Endothelial cell of umbilical vein (primary cell): ENCODE measurements at regions not wholly inside any gene's neighbourhood (a gene's known extent, or its start where the extent isn't known, plus 50 kb on each side); places are given as distances from the start of the nearest gene placed in this dataset.

ENCODE experiments used
- BruUV-seq: library from RNA; stranded (reverse); fragments of 400-500 nt; replicated peaks from 2 replicates; lab custom pipeline; 2021; lab: Mats Ljungman, UMichigan
- CTCF ChIA-PET: fragments of 300-600, 350-600 bp; sonication (Branson Sonifier 250); formaldehyde crosslinking; loops from one replicate; lab custom pipeline; 2021; ENCODE audit warnings: antibody characterized with exemption, inconsistent platforms; lab: Charles Lee
- POLR2A ChIA-PET: fragments of 300-600, 350-600 bp; sonication (Branson Sonifier 250); formaldehyde crosslinking; loops from one replicate; lab custom pipeline; 2021; ENCODE audit warnings: antibody characterized with exemption, inconsistent platforms; lab: Charles Lee
- DNase-seq: peaks from one replicate; pipeline ENCODE4 v3.0.0-alpha.2; 2011; ENCODE audit warnings: low read depth, low spot score
- FAIRE-seq: peaks from 2 replicates; lab custom pipeline; 2011; peaks lifted over from hg19 to GRCh38; lab: Jason Lieb, UNC
- H2AFZ ChIP-seq: 2 replicates; pipeline ENCODE4 v1.6.0; 2012; ENCODE audit warnings: low read depth, low read length, control low read depth, inconsistent platforms
- H3K27ac ChIP-seq: 2 replicates; pipeline ENCODE4 v1.5.1; 2011; ENCODE audit warnings: low read depth, mild to moderate bottlenecking, control low read depth, low read length, moderate library complexity; ENCODE audit not compliant: insufficient read depth
- H3K27me3 ChIP-seq, 2 experiments: 2 replicates each; pipeline versions ENCODE4 v1.6.0 to v1.6.1; 2011; ENCODE audit warnings: low read length in 2 of 2, mixed read lengths in 1 of 2; ENCODE audit not compliant: control insufficient read depth in 2 of 2, insufficient read depth in 2 of 2
- H3K36me3 ChIP-seq, 2 experiments: 2 replicates in 1 of 2; 3 replicates in 1 of 2; pipeline ENCODE4 v1.5.1; 2011; ENCODE audit warnings: low read length in 2 of 2, mild to moderate bottlenecking in 1 of 2, moderate library complexity in 1 of 2; ENCODE audit not compliant: control insufficient read depth in 2 of 2, insufficient read depth in 2 of 2; ENCODE audit errors: extremely low read depth in 1 of 2
- H3K4me1 ChIP-seq: 3 replicates; pipeline ENCODE4 v1.5.1; 2011; ENCODE audit warnings: mild to moderate bottlenecking, low read length; ENCODE audit not compliant: control insufficient read depth, insufficient read depth; ENCODE audit errors: extremely low read depth
- H3K4me2 ChIP-seq: 2 replicates; pipeline ENCODE4 v1.6.1; 2011; ENCODE audit warnings: low read length, control low read depth, mixed read lengths; ENCODE audit not compliant: insufficient read depth
- H3K4me3 ChIP-seq, 3 experiments: fragments of 200-600 bp in 1 of 3; sonication (generic), shearing (Covaris generic) in 1 of 3; replicated peaks in 1 of 3; 2 replicates each; pipeline ENCODE4 v1.5.1; 2011 to 2016; ENCODE audit warnings: control low read depth in 3 of 3, low read length in 3 of 3, mild to moderate bottlenecking in 2 of 3, inconsistent platforms in 1 of 3, low read depth in 1 of 3, moderate library complexity in 1 of 3; ENCODE audit not compliant: insufficient read depth in 1 of 3
- H3K79me2 ChIP-seq: 2 replicates; pipeline ENCODE4 v1.6.0; 2012; ENCODE audit warnings: low read length, inconsistent platforms; ENCODE audit not compliant: control insufficient read depth, insufficient read depth
- H3K9ac ChIP-seq: replicated peaks from 2 replicates; pipeline ENCODE3; 2011; ENCODE audit warnings: low read length, control low read depth; ENCODE audit not compliant: insufficient read depth; ENCODE audit errors: extremely low read depth
- H3K9me1 ChIP-seq: replicated peaks from 3 replicates; pipeline ENCODE4 v1.6.0; 2011; ENCODE audit warnings: mild to moderate bottlenecking, low read length; ENCODE audit not compliant: control insufficient read depth, insufficient read depth; ENCODE audit errors: extremely low read depth
- H3K9me3 ChIP-seq: replicated peaks from 2 replicates; pipeline ENCODE4 v1.5.1; 2012; ENCODE audit warnings: low read length, inconsistent platforms; ENCODE audit not compliant: control insufficient read depth, insufficient read depth
- H4K20me1 ChIP-seq: replicated peaks from 2 replicates; pipeline ENCODE3; 2011; ENCODE audit warnings: mild to moderate bottlenecking, low read length; ENCODE audit not compliant: control insufficient read depth, insufficient read depth; ENCODE audit errors: extremely low read depth
- CTCF ChIP-seq, 2 donors: IDR thresholded peaks; 1 replicate in 1 of 2; 2 replicates in 1 of 2; pipeline ENCODE4 v1.5.1; 2011; ENCODE audit warnings: low read length in 2 of 2, mild to moderate bottlenecking in 2 of 2, moderate library complexity in 2 of 2, control low read depth in 1 of 2, inconsistent platforms in 1 of 2, low read depth in 1 of 2; ENCODE audit not compliant: insufficient read depth in 1 of 2; ENCODE audit errors: extremely low read depth in 1 of 2
- EZH2 ChIP-seq: IDR thresholded peaks from 2 replicates; pipeline ENCODE4 v1.6.1; 2012; ENCODE audit warnings: borderline replicate concordance, low read depth, mild to moderate bottlenecking, moderate library complexity, low read length, inconsistent platforms; ENCODE audit not compliant: severe bottlenecking
- FOS ChIP-seq: IDR thresholded peaks from 2 replicates; pipeline ENCODE4 v1.6.1; 2011; ENCODE audit warnings: mild to moderate bottlenecking, low read length, moderate library complexity, borderline replicate concordance; ENCODE audit not compliant: insufficient read depth
- GATA2 ChIP-seq: IDR thresholded peaks from 2 replicates; pipeline ENCODE4 v1.7.0; 2011; ENCODE audit warnings: low read depth, mild to moderate bottlenecking, moderate library complexity, mixed read lengths, low read length; ENCODE audit not compliant: insufficient read length, insufficient read depth
- JUN ChIP-seq: IDR thresholded peaks from 2 replicates; pipeline ENCODE4 v1.6.1; 2011; ENCODE audit warnings: borderline replicate concordance, low read depth; ENCODE audit not compliant: insufficient read length, insufficient read depth
- MAX ChIP-seq: IDR thresholded peaks from 2 replicates; pipeline ENCODE4 v1.6.1; 2011; ENCODE audit not compliant: insufficient read depth, insufficient read length
- MYC ChIP-seq: IDR thresholded peaks from one replicate; pipeline ENCODE4 v1.6.1; 2011; ENCODE audit warnings: mild to moderate bottlenecking, low read depth, low read length
- POLR2A ChIP-seq: IDR thresholded peaks from 2 replicates; pipeline ENCODE4 v1.6.1; 2012; ENCODE audit warnings: low read depth, mild to moderate bottlenecking, control low read depth, low read length
- POLR2AphosphoS5 ChIP-seq: IDR thresholded peaks from 2 replicates; pipeline ENCODE4 v1.6.1; 2012; ENCODE audit warnings: low read depth, mild to moderate bottlenecking, control low read depth, low read length, moderate library complexity; ENCODE audit not compliant: insufficient read depth
- dilution Hi-C: fragments of 300-500 bp; cut with MboI; formaldehyde crosslinking; loops from one replicate; pipeline ENCODE4 v1.15.0; 2019; ENCODE audit warnings: low sequenced_read_pairs; ENCODE audit not compliant: extremely low pct_ligation_motif_present
- intact Hi-C: fragments of 100-400 bp; cut with micrococcal nuclease; formaldehyde crosslinking; loops from one replicate; pipeline ENCODE4 v1.10.0; 2022

- no peak overlapping the region for H2AFZ ChIP-seq
- no peaks in the 10 kb centered on the region for H3K4me1 ChIP-seq
- intact Hi-C loops (no loop called here), dilution Hi-C loops (no loop called here)
- BruUV-seq: no TSS peak
- POLR2A ChIA-PET: no interaction called here
- no peaks in the 10 kb centered on the region for H3K9me3 ChIP-seq
- TF ChIP-seq JUN (no peak), GATA2 (no peak)
- DNase-seq: no peak
- H3K9me1 ChIP-seq: no peaks in the 10 kb centered on the region
- H3K27me3 ChIP-seq: no peaks in the 10 kb centered on the region
- FAIRE-seq: no peak
- H3K4me3 ChIP-seq: no peak overlapping the region
- H3K27ac ChIP-seq: no peak overlapping the region
- CTCF ChIA-PET: no interaction called here
- H3K4me2 ChIP-seq: no peak overlapping the region
- no peaks in the 10 kb centered on the region for H3K79me2 ChIP-seq
- no peak overlapping the region for H3K9ac ChIP-seq
- H4K20me1 ChIP-seq: no peaks in the 10 kb centered on the region
- H3K36me3 ChIP-seq: no peaks in the 10 kb centered on the region
These were observed 474.4 kb upstream of the AGTR1 start for GRCh38 chr3:148223266-148223665.

GRCh38 chr3:148226246-148226645, 471.5 kb upstream of the AGTR1 start:
- Histone ChIP-seq H3K4me3 (no peak overlapping the region), H3K36me3 (no peaks in the 10 kb centered on the region), H3K9ac (no peak overlapping the region), H3K27me3 (no peaks in the 10 kb centered on the region), H2AFZ (no peak overlapping the region), H3K4me1 (no peaks in the 10 kb centered on the region), H3K9me1 (no peaks in the 10 kb centered on the region), H3K27ac (no peak overlapping the region), H3K4me2 (no peak overlapping the region), H4K20me1 (no peaks in the 10 kb centered on the region), H3K79me2 (no peaks in the 10 kb centered on the region), H3K9me3 (no peaks in the 10 kb centered on the region)
- DNase-seq (no peak), FAIRE-seq (no peak)
- BruUV-seq: no TSS peak
- ChIA-PET CTCF (no interaction called here), POLR2A (no interaction called here)
- intact Hi-C loops: no loop called here
- dilution Hi-C loops: no loop called here
- no peak for TF ChIP-seq POLR2AphosphoS5
- no peak for TF ChIP-seq GATA2
- no peak for TF ChIP-seq MYC
- TF ChIP-seq CTCF (IDR thresholded peaks at IDR 0.05; ENCODE audit: extremely low read depth in 1 of 2, insufficient read depth in 1 of 2, low read depth in 1 of 2, low read length in 2 of 2): no peak
- TF ChIP-seq EZH2: no peak
- no peak for TF ChIP-seq POLR2A
- no peak for TF ChIP-seq FOS
- TF ChIP-seq JUN: no peak
- no peak for TF ChIP-seq MAX
